GM12874 (cell line): ENCODE measurements at regions not wholly inside any gene's neighbourhood (a gene's known extent, or its start where the extent isn't known, plus 50 kb on each side); places are given as distances from the start of the nearest gene placed in this dataset.

Experiments used
- TF ChIP-seq, protein P1 (sequence below): IDR thresholded peaks from 2 replicates; pipeline ENCODE4 v1.5.1; 2011; ENCODE audit warnings: low read depth, mild to moderate bottlenecking, control low read depth, low read length, moderate library complexity; ENCODE audit not compliant: insufficient read depth

DNA sequence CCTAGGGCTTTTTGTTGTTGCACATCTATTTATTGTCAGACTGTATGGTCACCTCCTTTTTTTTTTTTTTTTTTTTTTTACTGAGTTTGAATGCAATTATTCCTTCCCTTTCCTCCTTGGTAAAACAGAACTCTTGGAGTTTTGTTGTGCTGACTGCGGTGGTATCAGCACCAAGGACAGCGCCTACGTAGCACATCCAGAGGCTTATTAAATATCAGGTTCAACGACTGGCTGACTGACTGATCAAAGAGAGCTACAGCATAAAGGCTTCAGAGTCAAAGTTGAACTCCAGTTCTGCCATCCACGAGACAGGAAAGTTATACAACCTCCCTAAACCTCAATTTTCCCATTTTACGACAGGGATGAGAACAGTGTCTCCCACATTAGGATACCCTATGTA is 86.1 kb upstream of the RBFOX1 start:
- TF ChIP-seq, protein P1, sequence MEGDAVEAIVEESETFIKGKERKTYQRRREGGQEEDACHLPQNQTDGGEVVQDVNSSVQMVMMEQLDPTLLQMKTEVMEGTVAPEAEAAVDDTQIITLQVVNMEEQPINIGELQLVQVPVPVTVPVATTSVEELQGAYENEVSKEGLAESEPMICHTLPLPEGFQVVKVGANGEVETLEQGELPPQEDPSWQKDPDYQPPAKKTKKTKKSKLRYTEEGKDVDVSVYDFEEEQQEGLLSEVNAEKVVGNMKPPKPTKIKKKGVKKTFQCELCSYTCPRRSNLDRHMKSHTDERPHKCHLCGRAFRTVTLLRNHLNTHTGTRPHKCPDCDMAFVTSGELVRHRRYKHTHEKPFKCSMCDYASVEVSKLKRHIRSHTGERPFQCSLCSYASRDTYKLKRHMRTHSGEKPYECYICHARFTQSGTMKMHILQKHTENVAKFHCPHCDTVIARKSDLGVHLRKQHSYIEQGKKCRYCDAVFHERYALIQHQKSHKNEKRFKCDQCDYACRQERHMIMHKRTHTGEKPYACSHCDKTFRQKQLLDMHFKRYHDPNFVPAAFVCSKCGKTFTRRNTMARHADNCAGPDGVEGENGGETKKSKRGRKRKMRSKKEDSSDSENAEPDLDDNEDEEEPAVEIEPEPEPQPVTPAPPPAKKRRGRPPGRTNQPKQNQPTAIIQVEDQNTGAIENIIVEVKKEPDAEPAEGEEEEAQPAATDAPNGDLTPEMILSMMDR, result no peak

DNA sequence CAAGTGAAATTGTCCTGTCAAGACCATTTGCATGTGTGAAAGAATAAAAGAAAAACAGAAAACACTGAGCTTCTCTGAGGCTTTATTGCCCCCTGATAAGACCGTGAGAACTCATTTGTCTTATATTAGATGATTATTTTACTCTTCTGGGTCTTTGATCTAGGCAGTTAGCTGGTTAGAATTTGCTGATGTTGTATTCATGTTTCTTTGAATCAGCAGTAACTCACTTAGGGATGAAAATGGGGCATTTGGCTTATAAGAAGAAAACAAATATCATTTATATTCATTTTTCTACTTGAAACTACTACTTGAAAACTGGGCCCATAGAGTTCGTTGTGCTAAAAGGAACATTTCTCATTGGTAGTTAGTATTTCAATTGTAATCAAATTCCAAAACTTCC is 93.1 kb upstream of the RBFOX1 start:
- TF ChIP-seq, protein P1, result no peak

DNA sequence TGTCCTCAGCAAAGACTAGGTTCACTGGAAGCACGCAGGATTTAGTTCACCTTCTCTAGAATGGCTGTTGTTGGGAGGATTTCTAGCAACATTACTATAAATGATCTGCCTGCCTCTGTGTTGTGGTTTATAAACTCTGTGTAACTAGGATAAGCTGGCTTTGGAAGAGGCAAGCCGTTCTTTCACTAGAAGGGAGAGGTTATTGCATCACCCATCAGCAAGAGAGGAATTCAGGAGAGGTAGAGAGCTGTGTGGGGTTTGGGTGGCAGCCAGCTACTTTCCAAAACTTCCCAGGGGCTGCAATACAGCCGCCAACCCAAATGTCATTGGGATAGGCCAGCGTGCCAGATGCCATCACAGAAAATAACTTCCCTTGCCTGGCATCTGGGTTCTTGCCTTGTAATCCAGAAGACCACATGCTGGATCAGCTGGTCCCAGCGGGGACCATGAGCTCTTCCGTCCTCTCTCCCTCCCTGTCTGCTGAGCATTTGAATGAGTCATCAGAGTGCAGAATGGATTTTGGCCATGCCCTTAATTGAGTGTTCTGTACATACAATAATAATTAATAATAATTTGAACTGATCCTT is 95.7 kb upstream of the RBFOX1 start:
- TF ChIP-seq, protein P1, result no peak

DNA sequence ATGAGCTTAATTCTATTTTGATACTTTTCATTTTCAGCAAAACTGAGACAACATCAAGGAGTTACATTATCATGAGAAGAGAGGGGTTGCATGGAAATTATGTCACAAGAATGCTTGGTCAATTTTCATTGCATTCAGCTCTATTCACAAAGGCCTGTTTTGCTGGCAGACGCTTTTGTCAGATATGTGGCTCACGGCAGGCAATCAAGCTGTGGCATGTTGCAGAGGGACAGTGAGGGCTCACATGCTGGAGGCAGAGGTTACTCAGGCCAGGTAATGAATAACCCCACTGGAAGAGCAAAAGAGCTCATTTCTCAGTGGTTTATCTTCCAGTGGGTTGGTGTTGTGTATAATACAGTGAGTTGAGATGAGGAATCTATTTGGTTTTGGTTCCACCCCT is 98.7 kb upstream of the RBFOX1 start:
- TF ChIP-seq, protein P1, result no peak

DNA sequence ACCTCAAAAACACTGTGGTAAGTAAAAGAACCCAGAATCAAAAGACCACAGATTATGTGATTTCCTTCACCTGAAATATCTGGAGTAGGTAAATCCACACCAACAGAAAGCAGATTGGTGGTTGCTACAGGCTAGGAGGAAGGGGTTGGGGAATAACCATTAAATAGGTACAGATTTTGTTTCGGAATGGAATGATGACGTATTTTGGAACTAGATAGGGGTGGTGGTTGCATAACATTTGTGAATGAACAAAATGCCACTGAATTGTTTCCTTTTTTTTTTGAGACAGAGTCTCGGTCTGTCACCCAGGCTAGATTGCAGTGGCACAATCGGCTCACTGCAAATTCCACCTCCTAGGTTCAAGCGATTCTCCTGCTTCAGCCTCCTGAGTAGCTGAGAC is 100.9 kb upstream of the RBFOX1 start:
- TF ChIP-seq, protein P1, result no peak

DNA sequence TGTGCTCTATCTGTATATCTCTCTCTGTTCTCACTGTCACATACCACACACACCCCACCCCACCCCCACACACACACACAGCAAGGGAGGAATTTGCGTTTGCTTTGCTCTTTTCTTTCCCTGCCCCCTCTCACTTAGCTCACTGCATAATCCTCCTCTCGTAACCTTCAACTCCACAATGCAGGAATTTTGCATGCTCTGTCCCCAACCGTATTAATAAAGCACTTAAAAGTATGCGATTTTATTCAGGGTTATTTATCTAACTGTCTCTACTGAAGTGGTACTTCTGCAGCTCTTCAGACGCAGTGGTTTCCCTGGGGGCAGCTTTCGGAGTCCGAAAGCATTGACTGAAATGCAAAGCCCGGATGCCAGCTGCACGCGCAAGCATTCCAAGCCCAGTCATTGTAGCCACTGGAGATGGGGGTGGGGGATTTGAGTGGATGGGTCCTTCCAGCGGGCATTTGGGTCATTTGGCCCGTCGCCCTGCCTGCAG is 105.4 kb upstream of the RBFOX1 start:
- TF ChIP-seq, protein P1, result no peak

DNA sequence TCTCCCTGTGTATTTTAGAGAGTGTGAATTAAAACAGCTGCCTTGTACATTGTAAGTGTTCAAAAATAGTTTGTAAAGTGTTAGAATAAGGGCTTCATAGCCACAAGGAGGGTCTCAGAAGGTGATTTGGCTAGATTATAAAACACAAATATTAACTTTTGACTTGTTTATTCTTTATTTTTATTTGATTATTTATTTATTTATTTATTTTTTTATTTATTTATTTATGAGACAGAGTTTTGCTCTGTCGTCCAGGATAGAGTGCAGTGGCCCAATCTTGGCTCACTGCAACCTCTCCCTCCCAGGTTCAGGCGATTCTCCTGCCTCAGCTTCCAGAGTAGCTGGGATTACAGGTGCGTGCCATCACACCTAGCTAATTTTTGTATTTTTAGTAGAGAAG is 111.5 kb upstream of the RBFOX1 start:
- TF ChIP-seq, protein P1, result no peak
